Memory B cell (primary cell): ENCODE measurements at regions not wholly inside any gene's neighbourhood (a gene's known extent, or its start where the extent isn't known, plus 50 kb on each side); places are given as distances from the start of the nearest gene placed in this dataset.

Source experiments
- ATAC-seq: fragments of 150-1000 bp; cut with Tn5 transposase; 2 replicates; pipeline ENCODE4 v1.10.0; 2021; ENCODE audit warnings: low read depth, mild to moderate bottlenecking, moderate library complexity
- DNase-seq, 2 donors: peaks; one replicate each; pipeline ENCODE4 v3.0.0; 2022; ENCODE audit warnings: low spot score in 2 of 2
- H3K27ac Mint-ChIP-seq: one replicate; pipeline ENCODE4 v1.8.0; 2022; ENCODE audit warnings: mild to moderate bottlenecking, moderate library complexity, mixed read lengths
- H3K27me3 Mint-ChIP-seq: one replicate; pipeline ENCODE4 v1.8.0; 2022; ENCODE audit warnings: mixed read lengths
- H3K36me3 Mint-ChIP-seq: one replicate; pipeline ENCODE4 v1.8.0; 2022; ENCODE audit warnings: mild to moderate bottlenecking, mixed read lengths
- H3K4me1 Mint-ChIP-seq: one replicate; pipeline ENCODE4 v1.8.0; 2022; ENCODE audit warnings: mixed read lengths
- H3K4me3 Mint-ChIP-seq: one replicate; pipeline ENCODE4 v1.8.0; 2022; ENCODE audit warnings: mild to moderate bottlenecking, moderate library complexity, mixed read lengths
- H3K9me3 Mint-ChIP-seq: one replicate; pipeline ENCODE4 v1.8.0; 2022; ENCODE audit warnings: mixed read lengths

- Mint-ChIP-seq H3K4me3 (peak overlapping the region; percentile 33), H3K27me3 (no peaks in the 10 kb centered on the region), H3K36me3 (no peaks in the 10 kb centered on the region), H3K9me3 (no peaks in the 10 kb centered on the region), H3K27ac (peak overlapping the region; percentile 92), H3K4me1 (peaks cover 55% of the 10 kb centered on the region)
- DNase-seq (no peak), ATAC-seq (no peak)
These were observed 513.5 kb upstream of the JARID2 start for GRCh38 chr6:14732226-14732843.

DNA sequence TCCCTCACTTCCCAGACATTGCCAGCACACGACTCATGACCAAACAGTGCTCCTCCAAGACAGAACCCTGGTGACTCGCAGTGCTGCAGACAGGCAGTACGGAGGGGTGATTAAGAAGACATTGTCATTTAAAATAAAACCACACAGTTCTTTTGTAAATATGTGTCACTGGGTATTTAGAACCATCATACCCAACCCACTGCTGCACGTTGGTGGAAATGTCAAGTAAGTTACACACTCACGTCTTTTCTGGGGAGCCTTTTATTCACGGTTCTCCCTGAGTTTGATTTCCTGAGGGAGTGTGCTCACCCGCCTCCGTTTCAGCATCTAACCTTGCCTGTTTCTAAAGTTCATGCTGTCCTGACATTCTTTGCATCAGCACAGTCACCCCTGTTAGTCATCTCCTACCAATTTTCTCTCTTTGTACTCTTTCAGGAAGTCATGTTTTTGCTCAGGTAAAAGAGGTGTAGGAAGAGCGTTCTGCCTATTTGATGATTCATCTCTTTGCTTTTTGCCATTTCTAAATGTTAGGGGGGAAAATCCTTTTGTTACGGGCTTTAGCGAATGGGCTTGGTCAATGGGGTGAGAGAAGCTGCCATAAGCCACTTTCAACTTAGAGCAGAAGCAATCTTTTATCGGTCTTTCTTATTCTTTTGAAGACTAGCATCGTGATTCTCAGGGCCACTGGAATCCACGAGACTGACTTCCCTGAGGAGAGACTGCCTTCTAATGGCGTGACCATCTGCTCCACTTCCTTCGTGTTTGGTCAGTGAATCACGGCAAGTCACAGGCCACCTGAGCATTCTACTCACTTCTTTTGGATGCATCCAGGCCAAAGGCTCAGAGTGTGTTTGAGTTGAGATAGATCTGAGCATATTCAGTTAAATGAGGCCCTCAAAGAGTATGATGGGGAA, 512.8 kb upstream of the JARID2 start:
- DNase-seq: no peak
- no peaks in the 10 kb centered on the region for H3K36me3 Mint-ChIP-seq
- peak overlapping the region; percentile 33 for H3K4me3 Mint-ChIP-seq
- no peaks in the 10 kb centered on the region for H3K27me3 Mint-ChIP-seq
- peak overlapping the region; percentile 92 for H3K27ac Mint-ChIP-seq
- no peaks in the 10 kb centered on the region for H3K9me3 Mint-ChIP-seq
- ATAC-seq: no peak
- H3K4me1 Mint-ChIP-seq: peaks cover 57% of the 10 kb centered on the region

- H3K4me1 Mint-ChIP-seq: peaks cover 58% of the 10 kb centered on the region
These were observed 511.8 kb upstream of the JARID2 start for GRCh38 chr6:14734052-14734415.

DNA sequence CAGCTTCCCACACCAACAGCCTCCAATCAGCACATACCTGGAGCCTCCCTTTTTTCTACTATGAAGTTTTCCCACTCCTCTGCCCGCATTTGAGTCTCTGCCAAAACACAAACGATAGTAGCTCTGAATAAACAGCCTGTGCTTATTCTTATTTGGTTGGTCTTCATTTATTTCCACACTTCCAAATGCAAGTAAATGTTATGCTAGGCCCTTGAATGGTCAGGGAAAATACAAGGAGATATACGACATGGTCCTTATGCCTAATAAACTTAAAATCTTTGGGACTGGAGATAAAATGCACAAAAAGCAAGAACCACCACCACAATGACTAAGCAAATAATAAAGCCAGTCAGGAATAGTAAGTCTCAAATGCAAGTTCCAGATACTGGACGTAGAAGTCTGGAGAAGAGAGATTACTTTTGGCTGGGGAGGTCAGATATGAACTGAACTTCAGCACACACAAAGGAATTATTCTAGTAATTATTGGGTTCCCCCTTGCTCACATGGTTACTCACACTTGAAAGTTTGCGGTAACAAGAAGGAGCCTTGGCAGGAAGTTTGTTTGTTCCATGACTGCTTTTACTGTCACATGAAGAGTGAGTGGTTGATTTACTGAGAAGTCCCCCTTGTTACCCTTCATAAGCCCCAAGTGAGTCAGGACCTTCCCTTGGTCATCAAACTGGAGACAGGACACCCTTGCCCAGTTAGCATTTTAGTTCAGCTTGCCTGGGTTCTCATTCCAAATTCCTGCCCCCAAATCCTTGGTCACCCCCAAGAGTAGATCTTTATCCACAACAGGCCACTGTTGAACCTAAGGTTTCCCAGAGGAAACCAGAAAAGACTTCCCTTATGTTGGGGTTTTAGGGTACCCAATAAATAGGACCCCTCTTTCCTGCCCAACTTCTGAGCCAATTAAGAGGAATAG, 511.2 kb upstream of the JARID2 start:
- Mint-ChIP-seq H3K27ac (peak overlapping the region; percentile 92), H3K4me3 (peak overlapping the region; percentile 49), H3K36me3 (peaks cover 2% of the 10 kb centered on the region), H3K27me3 (no peaks in the 10 kb centered on the region), H3K4me1 (peaks cover 57% of the 10 kb centered on the region), H3K9me3 (no peaks in the 10 kb centered on the region)
- ATAC-seq (peak; percentile 95), DNase-seq (peak; percentile 29 to 60)

More at GRCh38 chr6:14734052-14734415, 511.8 kb upstream of the JARID2 start:
- peak overlapping the region; percentile 49 for H3K4me3 Mint-ChIP-seq
- H3K27ac Mint-ChIP-seq: peak overlapping the region; percentile 92
- DNase-seq (no peak), ATAC-seq (no peak)
- H3K9me3 Mint-ChIP-seq: no peaks in the 10 kb centered on the region
- no peaks in the 10 kb centered on the region for H3K36me3 Mint-ChIP-seq
- no peaks in the 10 kb centered on the region for H3K27me3 Mint-ChIP-seq

GRCh38 chr6:14735956-14736486, 509.8 kb upstream of the JARID2 start:
- H3K4me1 Mint-ChIP-seq: peaks cover 55% of the 10 kb centered on the region
- no peak for DNase-seq
- H3K27me3 Mint-ChIP-seq: no peaks in the 10 kb centered on the region
- no peak for ATAC-seq
- peaks cover 2% of the 10 kb centered on the region for H3K36me3 Mint-ChIP-seq
- no peak overlapping the region for H3K4me3 Mint-ChIP-seq
- peak overlapping the region; percentile 92 for H3K27ac Mint-ChIP-seq
- H3K9me3 Mint-ChIP-seq: no peaks in the 10 kb centered on the region

- H3K4me3 Mint-ChIP-seq: no peak overlapping the region
- ATAC-seq: no peak
- peaks cover 2% of the 10 kb centered on the region for H3K36me3 Mint-ChIP-seq
- no peaks in the 10 kb centered on the region for H3K27me3 Mint-ChIP-seq
- H3K27ac Mint-ChIP-seq: peak overlapping the region; percentile 92
- no peak for DNase-seq
- H3K9me3 Mint-ChIP-seq: peaks cover 1% of the 10 kb centered on the region
- H3K4me1 Mint-ChIP-seq: peaks cover 55% of the 10 kb centered on the region
These were observed 509.3 kb upstream of the JARID2 start for GRCh38 chr6:14736554-14736953.

GRCh38 chr6:14738497-14738896, 507.4 kb upstream of the JARID2 start:
- Mint-ChIP-seq H3K4me3 (no peak overlapping the region), H3K36me3 (peaks cover 2% of the 10 kb centered on the region), H3K9me3 (peaks cover 1% of the 10 kb centered on the region), H3K27me3 (no peaks in the 10 kb centered on the region), H3K27ac (peak overlapping the region; percentile 70), H3K4me1 (peaks cover 40% of the 10 kb centered on the region)
- ATAC-seq (no peak), DNase-seq (no peak)

DNA sequence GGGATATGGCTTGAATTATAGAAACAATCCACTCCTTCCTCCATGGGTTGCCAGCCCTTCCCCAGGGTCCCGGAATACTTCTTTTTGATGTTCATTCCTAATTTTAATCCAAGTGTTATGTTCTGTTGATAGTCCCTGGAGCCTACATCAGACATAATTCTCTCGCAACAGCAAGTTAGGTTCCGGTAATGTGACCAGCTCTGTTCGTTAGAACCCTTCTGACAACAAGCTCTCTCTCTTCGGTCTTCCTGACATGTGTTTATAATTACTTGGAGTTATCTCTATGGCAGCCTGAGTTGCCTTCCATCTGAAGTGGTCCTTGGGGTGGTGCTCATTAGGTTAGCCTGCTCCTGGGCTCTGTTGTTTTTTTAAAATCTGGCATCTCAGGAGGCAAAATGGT, 506.9 kb upstream of the JARID2 start:
- Mint-ChIP-seq H3K36me3 (peaks cover 2% of the 10 kb centered on the region), H3K4me3 (peak overlapping the region; percentile 41), H3K27me3 (no peaks in the 10 kb centered on the region), H3K9me3 (peaks cover 1% of the 10 kb centered on the region), H3K4me1 (peaks cover 37% of the 10 kb centered on the region), H3K27ac (peak overlapping the region; percentile 70)
- peak; percentile 12 for ATAC-seq
- DNase-seq: no peak

DNA sequence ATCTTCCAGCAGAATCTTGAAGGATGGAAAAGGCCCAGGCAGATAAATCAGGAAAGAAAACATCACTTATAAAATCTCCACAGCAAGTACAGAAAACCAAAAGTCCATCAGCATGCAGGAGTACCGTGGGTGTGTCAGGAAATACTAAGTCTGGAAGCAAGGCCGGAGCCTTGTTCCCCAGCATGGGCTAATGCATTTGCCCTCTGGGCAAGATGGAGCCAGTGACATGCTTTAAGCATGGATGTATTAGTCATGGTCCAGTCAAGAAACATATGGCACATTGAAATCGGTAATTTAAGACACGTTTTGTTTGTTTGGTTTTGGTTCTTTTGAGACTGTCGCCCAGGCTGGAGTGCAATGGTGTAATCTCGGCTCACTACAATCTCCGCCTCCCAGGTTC, 506.0 kb upstream of the JARID2 start:
- peaks cover 1% of the 10 kb centered on the region for H3K9me3 Mint-ChIP-seq
- no peak overlapping the region for H3K27ac Mint-ChIP-seq
- H3K4me3 Mint-ChIP-seq: no peak overlapping the region
- peaks cover 2% of the 10 kb centered on the region for H3K36me3 Mint-ChIP-seq
- peaks cover 32% of the 10 kb centered on the region for H3K4me1 Mint-ChIP-seq
- DNase-seq: no peak
- no peak for ATAC-seq
- peaks cover 2% of the 10 kb centered on the region for H3K27me3 Mint-ChIP-seq

GRCh38 chr6:14742171-14742570, 503.7 kb upstream of the JARID2 start:
- Mint-ChIP-seq H3K36me3 (peaks cover 2% of the 10 kb centered on the region), H3K27me3 (peaks cover 7% of the 10 kb centered on the region), H3K4me1 (peaks cover 28% of the 10 kb centered on the region), H3K9me3 (peaks cover 3% of the 10 kb centered on the region), H3K27ac (no peak overlapping the region), H3K4me3 (no peak overlapping the region)
- no peak for ATAC-seq
- DNase-seq: no peak

- ATAC-seq (no peak), DNase-seq (no peak)
- Mint-ChIP-seq H3K4me1 (peaks cover 23% of the 10 kb centered on the region), H3K9me3 (peaks cover 3% of the 10 kb centered on the region), H3K36me3 (peaks cover 2% of the 10 kb centered on the region), H3K27me3 (peaks cover 7% of the 10 kb centered on the region), H3K27ac (no peak overlapping the region), H3K4me3 (no peak overlapping the region)
These were observed 503.2 kb upstream of the JARID2 start for GRCh38 chr6:14742680-14743079.

- H3K36me3 Mint-ChIP-seq: peaks cover 2% of the 10 kb centered on the region
- ATAC-seq (no peak), DNase-seq (no peak)
- peaks cover 3% of the 10 kb centered on the region for H3K9me3 Mint-ChIP-seq
- no peak overlapping the region for H3K27ac Mint-ChIP-seq
- peaks cover 24% of the 10 kb centered on the region for H3K4me1 Mint-ChIP-seq
- peaks cover 7% of the 10 kb centered on the region for H3K27me3 Mint-ChIP-seq
- H3K4me3 Mint-ChIP-seq: no peak overlapping the region
These were observed 502.8 kb upstream of the JARID2 start for GRCh38 chr6:14743144-14743473.

GRCh38 chr6:14743474-14744211, 502.2 kb upstream of the JARID2 start:
- DNase-seq (no peak), ATAC-seq (no peak)
- H3K4me1 Mint-ChIP-seq: peaks cover 24% of the 10 kb centered on the region
- H3K27ac Mint-ChIP-seq: no peak overlapping the region
- H3K4me3 Mint-ChIP-seq: no peak overlapping the region
- peaks cover 7% of the 10 kb centered on the region for H3K27me3 Mint-ChIP-seq
- peaks cover 3% of the 10 kb centered on the region for H3K9me3 Mint-ChIP-seq
- peaks cover 2% of the 10 kb centered on the region for H3K36me3 Mint-ChIP-seq
